ENCODE measurements at regions not wholly inside any gene's neighbourhood (a gene's known extent, or its start where the extent isn't known, plus 50 kb on each side); places are given as distances from the start of the nearest gene placed in this dataset.

GRCh38 chr2:33777786-33778185, 178.7 kb upstream of the FAM98A start:
- no peak for DNase-seq (ENCODE audit: low read depth)

DNA sequence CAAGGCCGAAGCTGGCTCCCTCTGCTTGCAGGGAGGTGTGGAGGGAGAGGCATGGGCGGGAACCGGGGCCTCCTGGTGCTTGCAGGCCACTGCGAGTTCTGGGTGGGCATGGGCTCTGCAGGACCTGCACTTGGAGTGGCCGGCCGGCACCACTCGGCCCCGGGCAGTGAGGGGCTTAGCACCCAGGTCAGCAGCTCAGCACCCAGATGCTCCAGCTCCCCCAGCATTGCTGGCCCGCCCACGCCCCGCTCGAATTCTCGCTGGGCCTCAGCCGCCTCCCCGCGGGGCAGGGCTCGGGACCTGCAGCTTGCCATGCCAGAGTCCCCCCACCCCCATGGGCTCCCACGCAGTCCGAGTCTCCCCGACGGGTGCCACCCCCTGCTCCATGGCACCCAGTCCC, 176.2 kb upstream of the FAM98A start:
- no peak for DNase-seq (ENCODE audit: low read depth)

DNA sequence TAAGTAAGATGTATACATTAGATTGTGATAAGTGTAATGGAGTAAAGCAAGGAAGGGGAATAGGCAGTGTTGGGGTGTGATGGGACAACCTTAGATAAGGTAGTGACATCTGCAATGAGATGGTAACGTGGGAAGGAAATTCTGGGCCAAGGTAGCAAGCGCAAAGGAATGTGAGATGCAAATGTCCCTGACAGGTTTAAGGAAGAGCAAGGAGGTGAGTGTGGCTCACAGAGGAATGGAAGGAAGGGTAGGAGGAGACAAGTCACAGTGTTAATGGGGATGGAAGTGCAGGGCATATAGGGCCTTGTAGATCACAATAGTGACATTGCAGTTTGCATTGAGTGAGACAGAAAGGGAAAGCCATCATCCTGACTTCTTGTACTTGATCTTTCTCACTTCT, 170.9 kb upstream of the FAM98A start:
- DNase-seq (ENCODE audit: low read depth), result no peak

- DNase-seq (ENCODE audit: low read depth), result no peak
Measured at GRCh38 chr2:33766175-33766574, 167.1 kb upstream of the FAM98A start.

DNA sequence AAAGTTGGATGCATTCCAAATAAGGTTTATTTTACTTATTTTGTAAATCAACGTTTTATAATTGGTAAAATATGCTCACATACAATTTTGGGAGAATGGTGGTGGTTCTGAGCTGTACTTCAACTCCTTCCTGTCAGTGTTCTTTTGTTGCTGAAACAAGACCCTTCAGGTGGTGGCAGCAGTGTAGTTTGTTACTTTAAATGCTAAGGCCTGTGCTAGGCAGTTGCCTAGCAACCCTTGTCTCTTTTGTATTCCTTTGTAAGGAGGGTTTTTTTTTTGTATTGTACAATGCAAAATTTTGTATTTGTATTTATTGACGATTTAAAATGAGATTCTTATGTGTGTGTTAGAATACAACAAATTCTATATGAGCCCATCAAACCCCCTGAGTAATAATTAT, 166.0 kb upstream of the FAM98A start:
- DNase-seq (ENCODE audit: low read depth), result no peak

- no peak for DNase-seq (ENCODE audit: low read depth)
Measured at GRCh38 chr2:33764551-33764950, 165.5 kb upstream of the FAM98A start.

GRCh38 chr2:33763671-33764310, 164.7 kb upstream of the FAM98A start:
- DNase-seq (ENCODE audit: low read depth), result no peak

- no peak for DNase-seq (ENCODE audit: low read depth)
Measured at GRCh38 chr2:33762636-33763035, 163.5 kb upstream of the FAM98A start.

- no peak for DNase-seq (ENCODE audit: low read depth)
Measured at GRCh38 chr2:33746208-33746800, 147.2 kb upstream of the FAM98A start.

DNA sequence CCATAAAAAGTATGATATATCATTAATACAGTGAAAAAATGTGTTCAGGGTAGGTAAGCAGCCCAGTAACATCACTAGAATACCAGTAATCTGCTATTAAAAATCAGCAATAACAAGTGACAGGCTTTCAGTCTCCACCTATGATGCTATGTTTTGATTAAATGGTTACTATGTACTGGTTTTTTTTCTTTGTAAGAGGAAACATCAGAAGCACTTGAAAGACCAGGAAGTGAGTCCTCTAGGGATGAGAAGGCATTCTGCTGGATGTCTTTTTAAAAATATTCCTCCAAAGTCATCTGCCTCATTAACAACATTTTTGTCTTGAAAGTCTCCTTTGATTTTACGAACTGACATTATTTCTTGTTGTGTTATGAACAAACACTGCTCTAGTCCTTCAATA, 136.0 kb upstream of the FAM98A start:
- DNase-seq (ENCODE audit: low read depth), result no peak

GRCh38 chr2:33730804-33731203, 131.7 kb upstream of the FAM98A start:
- DNase-seq (ENCODE audit: low read depth), result no peak

DNA sequence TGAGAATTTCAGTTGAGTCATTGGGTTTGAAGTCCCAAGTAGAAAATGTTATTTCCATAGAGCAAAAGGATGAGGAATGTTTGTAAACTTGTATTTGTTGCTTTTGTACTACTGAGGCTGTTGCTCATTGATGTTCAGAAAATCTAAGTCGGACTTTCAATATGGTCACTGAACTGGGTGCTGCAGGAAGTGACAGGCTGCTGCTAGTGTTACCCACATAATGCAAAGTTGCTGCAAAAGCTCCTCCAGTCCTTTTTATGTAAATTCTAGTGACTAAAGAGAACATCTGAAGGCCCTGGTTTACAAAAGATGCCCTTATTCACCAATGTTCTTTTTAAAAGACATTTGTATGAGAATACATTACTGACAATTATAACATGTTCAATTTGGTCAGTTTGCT, 131.1 kb upstream of the FAM98A start:
- DNase-seq (ENCODE audit: low read depth), result no peak

DNA sequence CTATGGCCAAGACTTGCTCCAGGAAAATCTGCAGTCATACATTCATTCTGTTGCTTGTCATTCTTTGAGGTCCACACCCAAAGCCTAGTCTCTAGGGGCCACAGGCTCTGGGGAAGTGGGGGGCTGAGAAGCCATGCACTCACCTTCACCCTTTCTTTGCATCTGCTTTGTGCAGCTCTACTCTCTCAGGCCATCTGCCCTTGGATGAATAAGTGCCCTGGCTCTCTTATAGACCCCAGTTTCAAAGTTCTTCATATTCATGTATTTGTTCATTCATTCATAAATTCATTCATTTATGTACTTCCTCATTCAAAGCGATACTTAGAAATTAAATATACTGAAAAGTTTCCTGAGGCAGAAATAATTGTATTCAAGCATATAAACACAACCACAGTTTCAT, 130.3 kb upstream of the FAM98A start:
- DNase-seq (ENCODE audit: low read depth), result no peak

GRCh38 chr2:33728106-33728505, 129.0 kb upstream of the FAM98A start:
- no peak for DNase-seq (ENCODE audit: low read depth)

GRCh38 chr2:33727361-33728032, 128.4 kb upstream of the FAM98A start:
- DNase-seq (ENCODE audit: low read depth), result no peak

DNA sequence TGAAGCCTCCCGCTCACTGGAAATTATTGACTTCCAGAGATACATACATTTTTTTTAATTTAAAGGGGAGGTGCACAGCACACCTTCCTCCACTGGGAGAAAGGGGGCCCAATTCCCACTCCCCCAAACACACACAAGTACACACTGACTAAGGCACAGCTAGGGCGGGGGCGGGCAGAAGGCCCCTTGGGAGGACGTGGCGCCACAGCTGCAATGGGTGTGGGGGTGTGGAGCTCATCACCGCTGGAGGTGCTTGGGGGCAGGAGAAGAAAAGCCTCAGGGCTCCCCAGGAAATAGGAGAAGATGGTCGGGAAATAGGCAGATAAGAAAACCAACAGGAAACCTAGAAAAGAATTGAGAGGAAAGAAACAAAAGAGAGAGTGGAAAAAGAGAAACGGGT, 127.3 kb upstream of the FAM98A start:
- no peak for DNase-seq (ENCODE audit: low read depth)

- DNase-seq (ENCODE audit: low read depth), result no peak
Measured at GRCh38 chr2:33723329-33723728, 124.2 kb upstream of the FAM98A start.

DNA sequence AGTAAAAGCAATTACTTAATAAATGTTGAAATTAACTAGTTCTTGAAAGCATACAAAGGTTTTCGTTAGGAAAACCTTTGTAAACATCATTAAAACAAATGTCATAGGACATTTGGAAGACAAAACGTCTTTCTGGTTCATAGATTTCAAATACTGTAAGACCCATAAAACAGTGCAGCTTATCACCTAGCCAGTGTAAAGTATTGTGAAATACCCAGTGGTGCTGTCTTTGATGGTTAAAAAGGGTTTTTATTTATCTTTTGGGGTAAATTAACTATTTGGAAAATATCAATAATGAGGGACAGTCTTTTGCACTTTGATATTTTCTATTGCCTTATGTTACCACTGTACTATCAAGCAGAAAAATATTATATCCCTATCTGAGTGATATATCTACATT, 120.0 kb upstream of the FAM98A start:
- no peak for DNase-seq (ENCODE audit: low read depth)

DNA sequence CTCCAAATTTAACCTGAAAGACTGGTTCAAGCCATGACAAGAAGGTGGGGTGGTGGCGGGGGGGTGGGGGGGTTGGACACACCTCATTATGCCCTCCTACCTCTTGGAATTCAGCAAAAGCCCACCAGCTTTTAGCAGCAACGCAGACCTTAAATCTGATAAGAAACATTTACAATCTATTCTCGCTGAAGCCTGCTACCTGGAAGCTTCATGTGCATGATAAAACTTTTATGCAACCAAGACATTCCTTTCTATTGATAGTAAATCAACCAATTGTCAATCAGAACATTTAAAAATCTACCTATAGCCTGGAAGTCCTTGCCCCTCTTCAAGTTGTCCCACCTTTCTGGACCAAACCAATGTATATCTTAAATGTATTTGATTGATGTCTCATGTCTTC, 113.6 kb upstream of the FAM98A start:
- DNase-seq (ENCODE audit: low read depth), result no peak

DNA sequence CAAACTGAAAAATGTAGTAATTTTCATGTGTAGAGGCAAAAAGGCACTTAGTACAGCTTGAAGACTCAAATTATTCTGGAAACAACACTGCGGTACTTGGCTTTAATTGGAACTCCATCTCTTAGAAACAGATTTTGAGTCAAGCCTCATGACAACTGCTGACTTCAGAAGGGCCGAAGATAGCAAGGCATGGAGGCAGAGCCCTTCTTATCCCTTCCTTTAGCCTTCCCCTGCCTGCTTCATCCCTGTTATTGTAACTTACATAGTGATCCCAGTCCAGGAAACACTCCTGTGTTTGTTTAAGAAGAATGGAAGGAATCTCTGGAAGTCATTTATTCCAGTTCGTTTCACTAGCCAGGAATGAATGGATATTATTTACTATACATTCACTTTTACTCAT, 110.9 kb upstream of the FAM98A start:
- no peak for DNase-seq (ENCODE audit: low read depth)

- DNase-seq (ENCODE audit: low read depth), result no peak
Measured at GRCh38 chr2:33707312-33707711, 108.2 kb upstream of the FAM98A start.

DNA sequence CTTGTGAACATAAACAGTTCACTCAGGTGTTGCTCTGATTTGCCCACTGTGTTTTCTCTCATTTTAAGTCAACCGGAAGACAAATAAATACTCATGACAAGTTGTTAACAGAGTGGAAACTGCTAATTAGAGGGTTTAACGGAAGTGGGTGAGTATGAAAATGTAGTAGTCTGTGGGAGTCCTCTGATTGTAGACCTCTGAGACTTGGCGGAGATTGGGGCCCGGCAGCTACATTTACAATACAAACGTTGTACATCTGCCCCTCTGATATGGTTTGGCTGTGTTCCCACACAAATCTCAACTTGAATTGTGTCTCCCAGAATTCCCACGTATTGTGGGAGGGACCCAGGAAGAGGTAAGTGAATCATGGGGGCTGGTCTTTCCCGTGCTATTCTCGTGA, 107.3 kb upstream of the FAM98A start:
- no peak for DNase-seq (ENCODE audit: low read depth)

DNA sequence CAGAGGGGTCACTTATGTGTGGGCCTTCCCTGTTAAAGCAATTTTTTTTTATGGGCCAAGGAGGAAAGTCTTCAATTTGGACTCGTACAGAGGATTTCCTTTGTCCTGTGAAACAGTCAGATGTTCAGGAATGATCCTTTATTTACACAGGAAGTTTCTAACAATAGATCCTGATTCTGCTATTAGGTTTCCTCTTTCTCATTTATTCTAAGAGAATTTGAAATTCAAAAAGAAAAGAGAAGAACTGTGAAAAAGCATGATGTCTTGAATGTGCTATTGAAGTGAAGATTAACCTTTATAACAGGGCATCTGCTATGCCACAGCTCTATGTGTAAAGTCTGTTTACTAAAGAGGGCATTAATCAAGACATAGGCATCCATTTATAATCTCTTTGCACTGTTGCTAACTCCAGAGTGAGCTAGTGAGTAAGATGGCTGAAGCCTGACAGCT, 105.3 kb upstream of the FAM98A start:
- DNase-seq (ENCODE audit: low read depth), result no peak

- no peak for DNase-seq (ENCODE audit: low read depth)
Measured at GRCh38 chr2:33696234-33696633, 97.1 kb upstream of the FAM98A start.

Measured in stimulated activated CD8-positive, alpha-beta memory T cell treated with anti-CD3 and anti-CD28 coated beads, Interleukin-4, amount 100 ng/mL, for 24 hours (primary cell).